Endothelial cell of umbilical vein (primary cell): ENCODE measurements at regions not wholly inside any gene's neighbourhood (a gene's known extent, or its start where the extent isn't known, plus 50 kb on each side); places are given as distances from the start of the nearest gene placed in this dataset.

ENCODE experiments used
- CTCF ChIP-seq, 2 donors: IDR thresholded peaks; 1 replicate in 1 of 2; 2 replicates in 1 of 2; pipeline ENCODE4 v1.5.1; 2011; ENCODE audit warnings: low read length in 2 of 2, mild to moderate bottlenecking in 2 of 2, moderate library complexity in 2 of 2, control low read depth in 1 of 2, inconsistent platforms in 1 of 2, low read depth in 1 of 2; ENCODE audit not compliant: insufficient read depth in 1 of 2; ENCODE audit errors: extremely low read depth in 1 of 2
- EZH2 ChIP-seq: IDR thresholded peaks from 2 replicates; pipeline ENCODE4 v1.6.1; 2012; ENCODE audit warnings: borderline replicate concordance, low read depth, mild to moderate bottlenecking, moderate library complexity, low read length, inconsistent platforms; ENCODE audit not compliant: severe bottlenecking
- JUN ChIP-seq: IDR thresholded peaks from 2 replicates; pipeline ENCODE4 v1.6.1; 2011; ENCODE audit warnings: borderline replicate concordance, low read depth; ENCODE audit not compliant: insufficient read length, insufficient read depth
- POLR2A ChIP-seq: IDR thresholded peaks from 2 replicates; pipeline ENCODE4 v1.6.1; 2012; ENCODE audit warnings: low read depth, mild to moderate bottlenecking, control low read depth, low read length
- POLR2AphosphoS5 ChIP-seq: IDR thresholded peaks from 2 replicates; pipeline ENCODE4 v1.6.1; 2012; ENCODE audit warnings: low read depth, mild to moderate bottlenecking, control low read depth, low read length, moderate library complexity; ENCODE audit not compliant: insufficient read depth

- no peak for TF ChIP-seq CTCF (IDR thresholded peaks at IDR 0.05; ENCODE audit: extremely low read depth in 1 of 2, insufficient read depth in 1 of 2, low read depth in 1 of 2, low read length in 2 of 2)
- no peak for TF ChIP-seq EZH2
- TF ChIP-seq JUN = no peak
- no peak for TF ChIP-seq POLR2A
- TF ChIP-seq POLR2AphosphoS5 = no peak
These were observed 142.9 kb downstream of the DIRAS2 start for GRCh38 chr9:90499761-90500160.
